ENCODE measurements at regions not wholly inside any gene's neighbourhood (a gene's known extent, or its start where the extent isn't known, plus 50 kb on each side); places are given as distances from the start of the nearest gene placed in this dataset.
"Not testable (repeated sequence)": the region's sequence is repeated elsewhere in the genome, so short reads cannot be mapped to it uniquely, and the experiment has no call there.

DNA sequence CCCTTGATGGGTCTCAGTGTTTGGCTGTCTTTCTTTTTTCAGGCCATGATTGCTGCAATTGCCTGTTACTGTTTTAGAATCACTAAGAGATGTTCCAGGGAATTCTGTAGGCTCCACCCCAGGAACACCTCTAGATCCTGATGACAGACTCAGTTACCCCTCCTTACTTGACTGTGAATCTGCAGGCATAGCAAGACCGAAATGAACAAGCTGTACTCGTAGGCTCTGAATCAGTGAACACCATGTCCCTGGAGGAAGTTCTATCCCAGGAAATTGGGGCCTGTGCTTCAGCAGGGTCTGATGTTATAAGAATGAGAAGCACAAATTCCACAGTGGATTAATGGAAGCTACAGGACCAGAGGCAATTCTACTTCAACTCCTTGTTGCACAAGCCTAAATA lies 148.6 kb downstream of the COPS8 start:
- no peak for TF ChIP-seq CTCF (IDR thresholded peaks at IDR 0.05; ENCODE audit: control insufficient read depth, insufficient read depth, low read depth, low read length, missing control alignments)
- H3K4me3 ChIP-seq (ENCODE audit: control insufficient read depth, low read depth, low read length), result no peak overlapping the region
- DNase-seq (ENCODE audit: low read depth), result no peak

DNA sequence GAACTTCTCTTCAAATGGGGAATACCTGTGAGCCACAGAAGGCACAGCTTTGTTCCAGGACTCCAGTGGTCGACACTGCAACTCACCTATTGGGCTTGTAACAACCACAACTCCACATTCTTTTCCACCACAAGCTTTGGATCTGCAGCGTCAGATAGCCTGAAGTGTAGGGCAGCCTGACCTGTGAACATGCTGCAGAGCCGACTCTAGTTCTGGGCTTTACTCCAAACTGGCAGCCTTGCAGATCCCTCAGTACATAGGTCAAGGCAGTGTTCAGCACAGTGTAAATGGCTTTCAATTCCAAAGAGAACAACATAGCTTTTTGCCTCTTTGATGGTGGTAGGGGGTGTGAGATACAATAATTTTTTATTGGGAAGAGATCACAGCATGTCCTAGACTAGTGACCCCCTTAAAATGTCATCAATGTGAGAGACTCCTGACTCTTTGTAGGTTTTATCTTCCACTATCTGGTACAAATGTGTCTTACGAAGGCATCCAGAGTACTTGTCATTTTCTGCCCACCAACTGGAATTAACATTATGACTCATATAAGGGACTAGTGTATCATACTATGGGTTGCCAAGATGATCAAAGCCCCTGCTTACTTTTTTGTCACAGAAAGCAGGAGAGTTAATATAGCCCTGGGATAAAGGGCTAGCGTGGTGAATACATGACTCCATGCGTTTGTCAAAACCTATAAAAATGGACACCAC lies 149.8 kb downstream of the COPS8 start:
- H3K4me3 ChIP-seq (ENCODE audit: control insufficient read depth, low read depth, low read length), result no peak overlapping the region
- no peak for TF ChIP-seq CTCF (IDR thresholded peaks at IDR 0.05; ENCODE audit: control insufficient read depth, insufficient read depth, low read depth, low read length, missing control alignments)
- DNase-seq (ENCODE audit: low read depth), result no peak

- TF ChIP-seq CTCF (IDR thresholded peaks at IDR 0.05; ENCODE audit: control insufficient read depth, insufficient read depth, low read depth, low read length, missing control alignments), result no peak
- no peak overlapping the region for H3K4me3 ChIP-seq (ENCODE audit: control insufficient read depth, low read depth, low read length)
- no peak for DNase-seq (ENCODE audit: low read depth)
These were observed 150.5 kb downstream of the COPS8 start for GRCh38 chr2:237236188-237236587.

- no peak for TF ChIP-seq CTCF (IDR thresholded peaks at IDR 0.05; ENCODE audit: control insufficient read depth, insufficient read depth, low read depth, low read length, missing control alignments)
These were observed 152.6 kb downstream of the COPS8 start for GRCh38 chr2:237238249-237238648.

GRCh38 chr2:237240252-237240651 lies 154.6 kb downstream of the COPS8 start:
- TF ChIP-seq CTCF (IDR thresholded peaks at IDR 0.05; ENCODE audit: control insufficient read depth, insufficient read depth, low read depth, low read length, missing control alignments), result no peak
- H3K4me3 ChIP-seq (ENCODE audit: control insufficient read depth, low read depth, low read length), result no peak overlapping the region
- no peak for DNase-seq (ENCODE audit: low read depth)

More at GRCh38 chr2:237238249-237238648, 152.6 kb downstream of the COPS8 start:
- no peak overlapping the region for H3K4me3 ChIP-seq (ENCODE audit: control insufficient read depth, low read depth, low read length)
- DNase-seq (ENCODE audit: low read depth), result no peak

DNA sequence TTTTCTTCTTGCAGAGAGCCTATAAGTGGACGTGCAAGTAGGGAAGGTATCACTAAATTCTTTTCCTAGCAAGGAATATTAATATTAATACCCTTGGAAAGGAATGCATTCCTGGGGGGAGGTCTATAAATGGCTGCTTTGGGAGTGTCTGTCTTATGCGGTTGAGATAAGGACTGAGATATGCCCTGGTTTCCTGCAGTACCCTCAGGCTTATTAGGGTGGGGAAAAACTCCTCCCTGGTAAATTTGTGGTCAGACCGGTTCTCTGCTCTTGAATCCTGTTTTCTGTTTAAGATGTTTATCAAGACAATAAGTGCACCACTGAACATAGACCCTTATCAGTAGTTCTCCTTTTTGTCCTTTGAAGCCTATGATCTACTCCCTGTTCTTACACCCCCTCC lies 155.2 kb downstream of the COPS8 start:
- H3K4me3 ChIP-seq (ENCODE audit: control insufficient read depth, low read depth, low read length); DNase-seq (ENCODE audit: low read depth): not testable (repeated sequence)

DNA sequence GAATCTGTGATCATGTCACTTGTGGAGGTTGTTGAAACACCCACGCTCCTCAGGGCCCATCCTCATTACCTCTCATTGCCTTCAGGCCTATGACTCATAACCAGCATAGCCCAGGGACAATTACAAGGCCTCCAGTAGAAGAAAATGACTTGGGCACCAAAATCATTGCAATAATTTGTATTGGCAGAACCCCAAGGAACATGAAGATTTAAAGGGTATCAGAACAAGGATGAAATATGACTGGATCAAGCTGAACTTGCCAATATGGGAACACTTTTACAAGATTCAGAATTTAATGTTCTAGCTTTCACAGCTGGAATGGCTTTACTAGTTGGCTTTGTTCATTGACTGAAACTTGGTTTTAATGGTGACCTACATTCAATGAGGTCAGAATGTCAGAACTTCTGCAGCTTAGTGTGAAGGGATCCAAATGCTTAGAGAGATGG lies 156.4 kb downstream of the COPS8 start:
- no peak overlapping the region for H3K4me3 ChIP-seq (ENCODE audit: control insufficient read depth, low read depth, low read length)
- TF ChIP-seq CTCF (IDR thresholded peaks at IDR 0.05; ENCODE audit: control insufficient read depth, insufficient read depth, low read depth, low read length, missing control alignments), result no peak
- no peak for DNase-seq (ENCODE audit: low read depth)

Measured in AG09309 (cell line).